Keratinocyte (primary cell): ENCODE measurements at regions not wholly inside any gene's neighbourhood (a gene's known extent, or its start where the extent isn't known, plus 50 kb on each side); places are given as distances from the start of the nearest gene placed in this dataset.

Experiments used
- DNase-seq: peaks from one replicate; pipeline ENCODE4 v3.0.0-alpha.2; 2011; ENCODE audit warnings: low read depth, missing footprints, low spot score
- FAIRE-seq: peaks from 2 replicates; lab custom pipeline; 2011; peaks lifted over from hg19 to GRCh38; lab: Jason Lieb, UNC
- H2AFZ ChIP-seq: 2 replicates; pipeline ENCODE4 v1.6.0; 2012; ENCODE audit warnings: low read length, control low read depth, inconsistent platforms; ENCODE audit not compliant: control insufficient read depth
- H3K27ac ChIP-seq: 2 replicates; pipeline ENCODE4 v1.5.1; 2011; ENCODE audit warnings: low read length; ENCODE audit not compliant: control insufficient read depth, insufficient read depth
- H3K27me3 ChIP-seq: 3 replicates; pipeline ENCODE4 v1.6.0; 2011; ENCODE audit warnings: low read length; ENCODE audit not compliant: control insufficient read depth, insufficient read depth; ENCODE audit errors: extremely low read depth
- H3K36me3 ChIP-seq, 2 experiments: 2 replicates in 1 of 2; 3 replicates in 1 of 2; pipeline ENCODE4 v1.5.1; 2011; ENCODE audit warnings: low read length in 2 of 2, mild to moderate bottlenecking in 1 of 2; ENCODE audit not compliant: control insufficient read depth in 2 of 2, insufficient read depth in 2 of 2; ENCODE audit errors: extremely low read depth in 1 of 2
- H3K4me1 ChIP-seq: 3 replicates; pipeline ENCODE4 v1.5.1; 2011; ENCODE audit warnings: low read length; ENCODE audit not compliant: control insufficient read depth, insufficient read depth; ENCODE audit errors: extremely low read depth
- H3K4me2 ChIP-seq: 3 replicates; pipeline ENCODE4 v1.6.0; 2011; ENCODE audit warnings: low read depth, low read length; ENCODE audit not compliant: control insufficient read depth, insufficient read depth; ENCODE audit errors: extremely low read depth
- H3K4me3 ChIP-seq, 3 experiments: fragments of 200-600 bp in 1 of 3; sonication (generic) in 1 of 3; 2 replicates in 2 of 3; 3 replicates in 1 of 3; pipeline ENCODE4 v1.5.1; 2011 to 2016; ENCODE audit warnings: low read length in 3 of 3, mild to moderate bottlenecking in 3 of 3, control low read depth in 2 of 3, inconsistent platforms in 1 of 3, low read depth in 1 of 3, mixed read lengths in 1 of 3, mixed run types in 1 of 3, moderate library complexity in 1 of 3; ENCODE audit not compliant: control insufficient read depth in 2 of 3, insufficient read depth in 2 of 3; ENCODE audit errors: extremely low read depth in 1 of 3
- H3K79me2 ChIP-seq: 2 replicates; pipeline ENCODE4 v1.6.0; 2012; ENCODE audit warnings: low read length; ENCODE audit not compliant: control insufficient read depth, insufficient read depth
- H3K9ac ChIP-seq: 3 replicates; pipeline ENCODE4 v1.6.0; 2011; ENCODE audit warnings: low read length; ENCODE audit not compliant: control insufficient read depth, insufficient read depth; ENCODE audit errors: extremely low read depth
- H3K9me1 ChIP-seq: 3 replicates; pipeline ENCODE4 v1.6.0; 2011; ENCODE audit warnings: low read length; ENCODE audit not compliant: control insufficient read depth, insufficient read depth; ENCODE audit errors: extremely low read depth
- H3K9me3 ChIP-seq: 2 replicates; pipeline ENCODE4 v1.5.1; 2012; ENCODE audit warnings: low read depth, low read length; ENCODE audit not compliant: control insufficient read depth
- H4K20me1 ChIP-seq: 3 replicates; pipeline ENCODE4 v1.6.0; 2011; ENCODE audit warnings: low read length; ENCODE audit not compliant: control insufficient read depth, insufficient read depth; ENCODE audit errors: extremely low read depth
- EZH2 ChIP-seq: IDR thresholded peaks from one replicate; pipeline ENCODE4 v1.6.1; 2012; ENCODE audit warnings: inconsistent platforms, mild to moderate bottlenecking, low read length, moderate library complexity
- dilution Hi-C: fragments of 300-500 bp; cut with MboI; formaldehyde crosslinking; loops from one replicate; pipeline ENCODE4 v1.7.0; 2020; ENCODE audit warnings: low sequenced_read_pairs; ENCODE audit not compliant: extremely low pct_ligation_motif_present
- TF ChIP-seq, protein P1 (sequence below), 3 experiments: IDR thresholded peaks in 1 of 3; conservative IDR thresholded peaks in 1 of 3; optimal IDR thresholded peaks in 1 of 3; 2 replicates in 2 of 3; 3 replicates in 1 of 3; pipeline versions ENCODE3 to v1.5.1; 2011; ENCODE audit warnings: low read length in 3 of 3, mild to moderate bottlenecking in 3 of 3, moderate library complexity in 2 of 3, control low read depth in 1 of 3, inconsistent platforms in 1 of 3; ENCODE audit not compliant: insufficient read depth in 2 of 3; ENCODE audit errors: extremely low read depth in 1 of 3

DNA sequence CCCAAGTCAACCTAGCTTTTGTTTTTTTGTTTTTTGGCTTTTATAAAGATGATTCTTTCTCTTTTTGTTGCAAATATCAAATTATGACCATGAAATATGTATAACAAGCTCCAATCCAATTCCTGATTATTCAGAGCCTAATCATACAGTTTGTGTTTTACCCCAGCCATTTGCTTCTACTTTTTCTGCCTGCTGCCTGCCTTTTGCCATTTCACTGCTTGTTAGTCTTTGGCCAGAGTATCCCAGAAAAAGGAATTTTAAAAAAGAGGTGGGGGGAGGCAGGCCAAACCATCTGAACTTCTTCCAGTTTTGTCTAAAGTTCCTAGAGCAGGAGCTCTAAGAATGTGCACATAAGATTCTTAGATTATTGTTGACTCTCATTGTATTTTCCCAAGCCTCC is 211.9 kb upstream of the VRK2 start:
- Histone ChIP-seq H3K9me1 (no peaks in the 10 kb centered on the region), H3K4me1 (no peaks in the 10 kb centered on the region), H3K4me3 (no peak overlapping the region), H3K9ac (no peak overlapping the region), H3K9me3 (no peaks in the 10 kb centered on the region), H3K27ac (no peak overlapping the region), H2AFZ (no peak overlapping the region), H3K79me2 (no peaks in the 10 kb centered on the region), H3K36me3 (no peaks in the 10 kb centered on the region), H3K4me2 (no peak overlapping the region), H3K27me3 (no peaks in the 10 kb centered on the region), H4K20me1 (no peaks in the 10 kb centered on the region)
- DNase-seq (no peak), FAIRE-seq (no peak)
- no peak for TF ChIP-seq EZH2
- TF ChIP-seq, protein P1, sequence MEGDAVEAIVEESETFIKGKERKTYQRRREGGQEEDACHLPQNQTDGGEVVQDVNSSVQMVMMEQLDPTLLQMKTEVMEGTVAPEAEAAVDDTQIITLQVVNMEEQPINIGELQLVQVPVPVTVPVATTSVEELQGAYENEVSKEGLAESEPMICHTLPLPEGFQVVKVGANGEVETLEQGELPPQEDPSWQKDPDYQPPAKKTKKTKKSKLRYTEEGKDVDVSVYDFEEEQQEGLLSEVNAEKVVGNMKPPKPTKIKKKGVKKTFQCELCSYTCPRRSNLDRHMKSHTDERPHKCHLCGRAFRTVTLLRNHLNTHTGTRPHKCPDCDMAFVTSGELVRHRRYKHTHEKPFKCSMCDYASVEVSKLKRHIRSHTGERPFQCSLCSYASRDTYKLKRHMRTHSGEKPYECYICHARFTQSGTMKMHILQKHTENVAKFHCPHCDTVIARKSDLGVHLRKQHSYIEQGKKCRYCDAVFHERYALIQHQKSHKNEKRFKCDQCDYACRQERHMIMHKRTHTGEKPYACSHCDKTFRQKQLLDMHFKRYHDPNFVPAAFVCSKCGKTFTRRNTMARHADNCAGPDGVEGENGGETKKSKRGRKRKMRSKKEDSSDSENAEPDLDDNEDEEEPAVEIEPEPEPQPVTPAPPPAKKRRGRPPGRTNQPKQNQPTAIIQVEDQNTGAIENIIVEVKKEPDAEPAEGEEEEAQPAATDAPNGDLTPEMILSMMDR (optimal IDR thresholded peaks at IDR 0.05 in 1 of 3, IDR thresholded peaks at IDR 0.05 in 1 of 3, conservative IDR thresholded peaks at IDR 0.05 in 1 of 3; ENCODE audit: extremely low read depth in 1 of 3, insufficient read depth in 2 of 3, low read length in 3 of 3), result no peak
- dilution Hi-C loops, result no loop called here

DNA sequence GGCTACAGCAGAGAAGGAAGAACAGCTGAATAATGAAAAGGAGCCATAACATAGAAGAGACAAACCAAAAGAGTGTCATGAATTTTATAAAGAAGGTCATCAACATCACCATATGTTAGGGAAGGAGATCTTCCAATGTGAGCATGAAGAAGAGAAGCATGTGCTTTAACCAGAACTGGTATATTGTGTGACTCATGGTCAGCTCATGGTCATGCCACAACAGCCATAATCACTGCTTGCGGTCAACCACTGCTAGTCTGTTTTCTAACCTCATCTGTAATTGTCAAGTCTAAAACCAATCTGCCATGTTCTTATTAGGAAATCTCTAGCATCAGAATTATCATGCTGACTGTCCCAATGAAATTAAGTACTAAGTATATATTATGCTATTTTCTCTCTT is 204.1 kb upstream of the VRK2 start:
- DNase-seq (no peak), FAIRE-seq (no peak)
- H3K9me1 ChIP-seq, result no peaks in the 10 kb centered on the region
- H3K4me3 ChIP-seq, result no peak overlapping the region
- no peaks in the 10 kb centered on the region for H3K4me1 ChIP-seq
- H2AFZ ChIP-seq, result no peak overlapping the region
- H3K9ac ChIP-seq, result no peak overlapping the region
- no peaks in the 10 kb centered on the region for H3K9me3 ChIP-seq
- dilution Hi-C loops, result no loop called here
- H3K27ac ChIP-seq, result no peak overlapping the region
- no peaks in the 10 kb centered on the region for H3K36me3 ChIP-seq
- no peaks in the 10 kb centered on the region for H4K20me1 ChIP-seq
- TF ChIP-seq, protein P1 (optimal IDR thresholded peaks at IDR 0.05 in 1 of 3, IDR thresholded peaks at IDR 0.05 in 1 of 3, conservative IDR thresholded peaks at IDR 0.05 in 1 of 3; ENCODE audit: extremely low read depth in 1 of 3, insufficient read depth in 2 of 3, low read length in 3 of 3), result no peak
- no peak for TF ChIP-seq EZH2
- no peaks in the 10 kb centered on the region for H3K79me2 ChIP-seq
- H3K4me2 ChIP-seq, result no peak overlapping the region
- H3K27me3 ChIP-seq, result no peaks in the 10 kb centered on the region
